IMR-90 (cell line): ENCODE measurements at regions not wholly inside any gene's neighbourhood (a gene's known extent, or its start where the extent isn't known, plus 50 kb on each side); places are given as distances from the start of the nearest gene placed in this dataset.

Experiments
- ATAC-seq: fragments of 200-7000 bp; cut with Tn5 transposase; 2 replicates; pipeline ENCODE4 v1.9.1; 2020; ENCODE audit warnings: low read depth, mild to moderate bottlenecking, moderate library complexity
- BruUV-seq: library from RNA; stranded (reverse); fragments of 400-500 nt; replicated peaks from 2 replicates; lab custom pipeline; 2021; lab: Mats Ljungman, UMichigan
- CTCF ChIA-PET: fragments of 300-600 bp; formaldehyde crosslinking; extraction: SDS; loops from one replicate; lab custom pipeline; 2021; ENCODE audit warnings: antibody characterized with exemption; lab: Yijun Ruan, JAX
- POLR2A ChIA-PET: fragments of 300-600 bp; sonication (Branson Sonifier 250); formaldehyde crosslinking; loops from one replicate; lab custom pipeline; 2022; ENCODE audit warnings: antibody characterized with exemption; ENCODE audit not compliant: unreplicated experiment; lab: Charles Lee
- DNase-seq: peaks from one replicate; pipeline ENCODE4 v3.0.0; 2013
- H2AFZ ChIP-seq: replicated peaks from 2 replicates; pipeline ENCODE3; 2013; ENCODE audit warnings: low read length, mild to moderate bottlenecking; ENCODE audit not compliant: poor library complexity
- H2AK5ac ChIP-seq: 2 replicates; pipeline ENCODE4 v1.6.1; 2013; ENCODE audit warnings: low read depth, low read length, inconsistent platforms
- H2AK9ac ChIP-seq: replicated peaks from 2 replicates; pipeline ENCODE3; 2013; ENCODE audit warnings: mild to moderate bottlenecking, low read depth, low read length, moderate library complexity; ENCODE audit not compliant: poor library complexity
- H2BK120ac ChIP-seq: 2 replicates; pipeline ENCODE4 v1.6.1; 2013; ENCODE audit warnings: low read depth, low read length, inconsistent platforms
- H2BK15ac ChIP-seq: 3 replicates; pipeline ENCODE4 v1.6.1; 2013; ENCODE audit warnings: low read depth, low read length, inconsistent platforms
- H2BK20ac ChIP-seq: 2 replicates; pipeline ENCODE4 v1.6.1; 2013; ENCODE audit warnings: low read depth, mild to moderate bottlenecking, inconsistent platforms, low read length, moderate library complexity
- H2BK5ac ChIP-seq: 2 replicates; pipeline ENCODE4 v1.6.1; 2013; ENCODE audit warnings: mild to moderate bottlenecking, low read depth, low read length, inconsistent platforms; ENCODE audit not compliant: poor library complexity, severe bottlenecking
- H3K14ac ChIP-seq: replicated peaks from 2 replicates; pipeline ENCODE4 v1.6.1; 2013; ENCODE audit warnings: low read depth, low read length, inconsistent platforms
- H3K18ac ChIP-seq: 2 replicates; pipeline ENCODE4 v1.6.1; 2013; ENCODE audit warnings: low read depth, low read length, control low read depth
- H3K23ac ChIP-seq: 2 replicates; pipeline ENCODE4 v1.6.1; 2013; ENCODE audit warnings: low read depth, low read length, inconsistent platforms
- H3K27ac ChIP-seq: 2 replicates; pipeline ENCODE4 v1.5.1; 2013; ENCODE audit warnings: mild to moderate bottlenecking, control low read depth, low read length; ENCODE audit not compliant: insufficient read depth
- H3K27me3 ChIP-seq: 2 replicates; pipeline ENCODE4 v1.6.1; 2013; ENCODE audit warnings: low read length; ENCODE audit not compliant: control insufficient read depth, insufficient read depth
- H3K36me3 ChIP-seq: 2 replicates; pipeline ENCODE4 v1.6.1; 2013; ENCODE audit warnings: low read length, mixed read lengths; ENCODE audit not compliant: control insufficient read depth, insufficient read depth
- H3K4ac ChIP-seq: 2 replicates; pipeline ENCODE4 v1.6.1; 2013; ENCODE audit warnings: low read depth, low read length, inconsistent platforms
- H3K4me1 ChIP-seq: 2 replicates; pipeline ENCODE4 v1.6.1; 2013; ENCODE audit warnings: low read length, mixed read lengths; ENCODE audit not compliant: control insufficient read depth, insufficient read depth
- H3K4me2 ChIP-seq: 2 replicates; pipeline ENCODE4 v1.6.1; 2013; ENCODE audit warnings: low read depth, mild to moderate bottlenecking, control low read depth, low read length, moderate library complexity
- H3K4me3 ChIP-seq: 2 replicates; pipeline ENCODE4 v1.5.1; 2013; ENCODE audit warnings: low read depth, mild to moderate bottlenecking, control low read depth, low read length, moderate library complexity; ENCODE audit not compliant: insufficient read depth
- H3K56ac ChIP-seq: 2 replicates; pipeline ENCODE4 v1.6.1; 2013; ENCODE audit warnings: low read length, inconsistent platforms; ENCODE audit not compliant: insufficient read depth; ENCODE audit errors: extremely low read depth
- H3K79me1 ChIP-seq, 2 experiments: 2 replicates each; pipeline ENCODE4 v1.6.1; 2013; ENCODE audit warnings: low read length in 2 of 2, inconsistent platforms in 1 of 2, low read depth in 1 of 2
- H3K9ac ChIP-seq: 2 replicates; pipeline ENCODE4 v1.6.1; 2013; ENCODE audit warnings: low read depth, low read length, control low read depth
- H3K9me1 ChIP-seq: 2 replicates; pipeline ENCODE4 v1.6.1; 2013; ENCODE audit warnings: low read length, inconsistent platforms; ENCODE audit not compliant: insufficient read depth
- H3K9me3 ChIP-seq: 2 replicates; pipeline ENCODE4 v1.6.1; 2013; ENCODE audit warnings: low read length; ENCODE audit not compliant: control insufficient read depth, insufficient read depth
- H4K20me1 ChIP-seq: 2 replicates; pipeline ENCODE4 v1.6.1; 2013; ENCODE audit warnings: low read length, inconsistent platforms; ENCODE audit not compliant: insufficient read depth
- H4K5ac ChIP-seq: 2 replicates; pipeline ENCODE4 v1.6.1; 2013; ENCODE audit warnings: mild to moderate bottlenecking, low read depth, low read length, control low read depth
- H4K8ac ChIP-seq, 2 experiments: 2 replicates each; pipeline ENCODE4 v1.6.1; 2013; ENCODE audit warnings: low read depth in 2 of 2, low read length in 2 of 2, control low read depth in 1 of 2, inconsistent platforms in 1 of 2
- H4K91ac ChIP-seq: 2 replicates; pipeline ENCODE4 v1.6.1; 2013; ENCODE audit warnings: low read depth, low read length, inconsistent platforms; ENCODE audit not compliant: insufficient read depth
- CEBPB ChIP-seq: IDR thresholded peaks from 2 replicates; pipeline ENCODE4 v1.6.1; 2012; ENCODE audit warnings: low read depth, low read length, improper control_type of control experiment
- MXI1 ChIP-seq: IDR thresholded peaks from 2 replicates; pipeline ENCODE4 v1.6.1; 2012; ENCODE audit warnings: low read depth, mild to moderate bottlenecking, low read length, moderate library complexity, borderline replicate concordance
- RCOR1 ChIP-seq: IDR thresholded peaks from 2 replicates; pipeline ENCODE4 v1.6.1; 2012; ENCODE audit warnings: mild to moderate bottlenecking, low read length, improper control_type of control experiment; ENCODE audit not compliant: insufficient replicate concordance
- dilution Hi-C: fragments of 300-500 bp; cut with HindIII; formaldehyde crosslinking; loops from one replicate; pipeline ENCODE4 v1.14.3; 2018; ENCODE audit warnings: low sequenced_read_pairs; ENCODE audit not compliant: unreplicated experiment
- in situ Hi-C: fragments of 300-500 bp; cut with MboI; formaldehyde crosslinking; loops from 3 replicates; pipeline ENCODE4 v1.14.3; 2019; ENCODE audit warnings: low sequenced_read_pairs, inconsistent platforms, mixed read lengths
- intact Hi-C: fragments of 100-400 bp; cut with micrococcal nuclease; formaldehyde crosslinking; loops from 2 replicates; pipeline ENCODE4 v1.10.0; 2022

- Histone ChIP-seq H2AFZ (no peak overlapping the region), H3K9me1 (no peaks in the 10 kb centered on the region), H2AK5ac (no peak overlapping the region), H2BK5ac (no peak overlapping the region), H2BK120ac (no peak overlapping the region), H2BK20ac (no peak overlapping the region), H3K56ac (no peak overlapping the region), H3K4me1 (no peaks in the 10 kb centered on the region), H4K91ac (no peak overlapping the region), H3K27me3 (no peaks in the 10 kb centered on the region), H2BK15ac (no peak overlapping the region), H3K9me3 (0 out of 2 replicates have a peak, but pooled peaks cover 2% of the 10 kb centered on the region), H3K4me2 (no peak overlapping the region), H3K36me3 (no peaks in the 10 kb centered on the region), H3K18ac (no peak overlapping the region), H3K27ac (no peak overlapping the region), H3K9ac (no peak overlapping the region), H4K5ac (no peak overlapping the region), H4K20me1 (no peaks in the 10 kb centered on the region), H3K4me3 (no peak overlapping the region), H2AK9ac (no peak overlapping the region), H3K4ac (no peak overlapping the region), H3K79me1 (no peaks in the 10 kb centered on the region), H3K14ac (no peak overlapping the region), H4K8ac (no peak overlapping the region), H3K23ac (no peak overlapping the region)
- ATAC-seq (no peak), DNase-seq (no peak)
- ChIA-PET CTCF (no interaction called here), POLR2A (no interaction called here)
- no TSS peak for BruUV-seq
- no peak for TF ChIP-seq MXI1
- TF ChIP-seq RCOR1, result no peak
- 0 out of 2 replicates have a peak, but pooled peaks have one; percentile 23 for TF ChIP-seq CEBPB
- in situ Hi-C loops, result no loop called here
- dilution Hi-C loops, result no loop called here
- intact Hi-C loops, result no loop called here
These were observed 841.0 kb downstream of the FRK start for GRCh38 chr6:115219645-115220044.
